GM18870 (cell line): ENCODE measurements at regions not wholly inside any gene's neighbourhood (a gene's known extent, or its start where the extent isn't known, plus 50 kb on each side); places are given as distances from the start of the nearest gene placed in this dataset.
A peak's percentile ranks its signal among the peaks of the same experiment; 100 is the strongest.
"Not testable (repeated sequence)": the region's sequence is repeated elsewhere in the genome, so short reads cannot be mapped to it uniquely, and the experiment has no call there.

Experiments
- ATAC-seq: cut with Tn5 transposase; IDR thresholded peaks from one replicate; pipeline ENCODE4 v1.9.1; 2021; ENCODE audit warnings: moderate library complexity; ENCODE audit not compliant: unreplicated experiment

DNA sequence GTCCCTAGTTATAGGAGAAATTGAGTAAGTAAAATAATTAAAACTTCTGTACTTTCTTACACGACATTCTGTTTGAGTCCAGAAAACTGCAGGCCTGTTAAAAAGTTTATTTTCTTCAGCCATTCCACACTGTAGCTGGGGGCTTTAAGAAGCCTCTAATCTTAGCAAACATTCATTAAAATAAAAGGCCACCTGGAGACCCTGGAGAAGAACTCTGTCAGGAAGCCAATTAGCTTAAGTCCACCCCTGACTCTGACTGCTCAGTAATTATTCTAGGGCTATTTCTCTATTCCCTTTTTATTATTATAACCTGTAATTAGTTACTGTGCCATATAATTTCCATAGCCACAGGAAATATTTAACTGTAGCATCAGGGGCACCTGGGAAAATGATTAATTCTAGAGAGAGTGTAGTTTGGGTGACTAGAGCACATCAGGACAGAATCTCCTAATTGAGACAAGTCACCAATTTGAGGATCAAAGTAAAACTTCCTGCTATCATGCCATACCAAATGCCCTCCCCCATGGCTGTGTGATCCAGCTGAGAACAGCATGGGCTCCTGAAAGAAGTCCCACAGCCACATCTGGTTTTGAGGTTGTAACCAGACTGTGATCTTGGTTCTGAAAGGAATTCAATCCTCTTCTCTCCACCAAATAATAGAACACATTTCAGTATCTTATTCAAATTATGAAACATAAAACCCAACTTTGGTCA, 1302.3 kb downstream of the XPNPEP1 start:
- ATAC-seq: no peak

DNA sequence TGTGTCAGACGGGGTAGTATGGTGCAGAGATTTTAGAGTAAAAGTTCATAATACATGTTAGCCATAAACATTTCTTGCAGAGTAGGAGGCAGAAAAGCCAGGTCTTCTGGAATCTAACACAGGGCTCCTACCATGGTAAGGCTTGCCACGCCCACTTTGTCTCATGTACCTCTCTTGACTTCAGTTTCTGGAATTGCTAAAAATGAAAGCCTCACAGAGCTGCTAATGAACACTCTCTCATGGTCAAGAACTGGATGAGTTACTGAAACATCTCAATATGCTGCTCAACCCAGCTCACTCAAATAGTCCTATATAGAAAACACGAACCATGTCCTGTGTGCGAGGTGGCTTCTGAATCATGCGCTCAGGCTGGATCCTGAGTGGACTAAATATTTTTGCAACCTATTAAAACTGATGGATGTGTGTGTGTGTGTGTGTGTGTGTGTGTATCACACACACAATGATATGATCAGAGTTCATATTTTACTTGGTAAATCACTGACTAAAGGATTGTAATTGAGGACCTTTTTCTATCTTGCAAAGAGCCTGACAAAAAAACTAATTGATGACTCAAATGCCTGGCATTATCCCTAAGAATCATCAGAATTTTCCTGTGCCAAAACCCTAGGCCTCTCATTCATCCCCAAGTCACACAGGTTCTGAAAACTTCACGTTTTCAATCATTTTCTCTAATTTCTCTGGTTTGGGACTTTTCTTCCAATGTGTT, 1306.6 kb downstream of the XPNPEP1 start:
- ATAC-seq: peak; percentile 58

DNA sequence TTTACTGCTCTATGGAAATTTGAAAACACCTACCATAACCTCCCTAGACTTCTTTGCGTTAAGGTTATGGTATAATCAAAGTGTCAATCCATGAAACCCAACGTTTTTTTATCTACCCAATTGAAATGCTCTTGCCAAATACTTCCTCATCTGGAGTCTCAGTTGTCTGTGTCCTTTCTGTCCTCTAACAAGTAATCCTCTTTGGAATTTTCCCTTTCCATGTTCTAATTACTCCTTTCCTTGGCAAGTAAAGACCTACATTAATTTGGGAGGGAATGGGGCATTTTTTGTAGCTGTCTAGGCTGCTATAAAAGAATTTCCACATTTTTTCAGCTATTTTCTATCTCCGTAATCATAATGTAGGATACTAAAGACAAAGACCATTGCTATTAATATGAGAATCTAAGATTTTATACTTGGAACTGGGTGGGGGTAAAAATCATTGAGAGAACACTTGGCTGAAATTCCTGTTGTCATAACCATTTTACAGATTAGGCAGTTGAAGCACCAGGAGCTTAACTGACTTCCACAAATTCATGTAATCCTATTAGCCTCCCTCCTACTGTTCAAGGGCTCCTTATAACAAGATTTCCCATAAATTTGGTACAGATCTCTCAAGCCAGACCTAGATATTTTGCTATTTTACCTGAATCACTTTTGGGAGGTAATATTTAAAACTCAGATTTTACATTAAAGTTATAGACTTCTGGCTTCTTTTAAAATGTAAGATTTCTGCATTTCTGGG, 1307.6 kb downstream of the XPNPEP1 start:
- ATAC-seq: no peak

DNA sequence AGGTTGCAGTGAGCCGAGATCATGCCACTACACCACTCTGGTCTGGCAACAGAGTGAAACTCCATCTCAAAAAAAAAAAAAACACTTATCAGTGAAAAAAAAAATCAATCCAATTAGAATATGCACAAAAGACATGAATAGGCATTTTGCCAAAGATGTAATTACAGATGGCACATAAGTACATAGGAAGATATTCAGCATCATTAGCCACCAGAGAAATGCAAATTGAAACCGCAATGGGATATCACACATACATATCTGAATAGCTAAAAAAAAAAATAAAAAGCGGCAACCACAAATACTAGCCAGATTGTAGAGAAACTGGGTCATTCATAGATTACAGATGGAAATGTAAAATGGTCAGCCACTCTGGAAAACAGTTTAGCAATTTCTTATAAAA, 1310.8 kb downstream of the XPNPEP1 start:
- no peak for ATAC-seq

DNA sequence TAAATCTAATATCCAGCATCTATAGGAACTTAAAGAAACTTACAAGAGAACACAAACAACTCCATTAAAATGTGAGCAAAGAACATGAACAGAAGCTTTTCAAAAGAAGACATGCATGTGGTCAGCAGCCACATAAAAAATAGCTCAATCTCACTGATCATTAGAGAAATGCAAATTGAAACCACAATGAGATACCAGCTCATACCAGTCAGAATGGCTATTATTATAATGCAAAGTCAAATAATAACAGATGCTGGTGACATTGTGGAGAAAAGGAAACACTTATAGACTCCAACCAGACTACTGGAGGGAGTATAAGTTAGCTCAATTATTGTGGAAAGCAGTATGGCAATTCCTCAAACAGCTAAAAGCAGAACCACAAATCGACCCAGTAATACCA, 1314.5 kb downstream of the XPNPEP1 start:
- ATAC-seq: no peak

DNA sequence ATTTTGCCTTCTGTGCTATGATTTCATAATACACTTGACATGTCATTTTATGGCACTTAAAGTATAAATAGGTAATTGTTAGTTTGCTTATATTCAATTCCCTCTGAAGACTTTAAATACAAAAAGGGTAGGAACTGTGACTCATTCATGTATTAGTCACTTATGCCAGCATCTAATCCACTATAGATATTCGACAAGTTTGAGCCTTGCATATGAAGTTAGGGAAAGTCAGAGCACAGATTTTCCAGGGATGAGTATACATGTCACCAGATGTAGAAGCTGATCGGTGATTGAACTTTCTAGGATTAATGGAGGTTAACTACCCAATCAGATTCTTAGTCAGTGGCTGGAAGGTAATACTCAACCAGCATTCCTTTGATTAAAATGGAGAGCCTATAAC, 1321.5 kb downstream of the XPNPEP1 start:
- ATAC-seq: no peak

DNA sequence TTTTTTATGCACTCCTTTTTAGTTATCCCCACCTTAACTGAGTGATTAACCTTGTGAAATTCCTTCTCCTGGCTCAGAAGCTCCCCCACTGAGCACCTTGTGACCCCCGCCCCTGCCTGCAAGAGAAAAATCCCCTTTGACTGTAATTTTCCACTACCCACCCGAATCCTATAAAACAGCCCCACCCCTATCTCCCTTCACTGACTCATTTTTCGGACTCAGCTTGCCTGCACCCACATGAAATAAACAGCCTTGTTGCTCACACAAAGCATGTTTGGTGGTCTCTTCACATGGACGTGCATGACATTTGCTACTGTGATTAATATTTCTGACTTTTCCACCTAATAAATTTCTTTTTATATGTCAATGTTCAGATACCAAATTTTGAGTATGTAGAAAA, 1322.8 kb downstream of the XPNPEP1 start:
- not testable (repeated sequence) for ATAC-seq

DNA sequence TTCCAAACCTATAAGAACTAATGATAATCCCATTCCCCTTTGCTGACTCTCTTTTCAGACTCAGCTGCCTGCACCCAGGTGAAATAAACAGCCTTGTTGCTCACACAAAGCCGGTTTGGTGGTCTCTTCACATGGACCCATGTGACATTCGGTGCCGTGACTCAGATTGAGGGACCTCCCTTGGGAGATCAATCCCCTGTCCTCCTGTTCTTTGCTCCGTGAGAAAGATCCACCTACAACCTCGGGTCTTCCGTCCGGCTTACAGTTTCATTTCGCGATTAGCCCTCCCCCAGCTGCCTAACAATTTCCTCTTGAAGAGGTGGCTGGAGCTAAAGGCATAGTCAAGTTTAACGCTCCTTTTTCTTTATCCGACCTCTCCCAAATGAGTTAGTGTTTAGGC, 1324.0 kb downstream of the XPNPEP1 start:
- not testable (repeated sequence) for ATAC-seq

DNA sequence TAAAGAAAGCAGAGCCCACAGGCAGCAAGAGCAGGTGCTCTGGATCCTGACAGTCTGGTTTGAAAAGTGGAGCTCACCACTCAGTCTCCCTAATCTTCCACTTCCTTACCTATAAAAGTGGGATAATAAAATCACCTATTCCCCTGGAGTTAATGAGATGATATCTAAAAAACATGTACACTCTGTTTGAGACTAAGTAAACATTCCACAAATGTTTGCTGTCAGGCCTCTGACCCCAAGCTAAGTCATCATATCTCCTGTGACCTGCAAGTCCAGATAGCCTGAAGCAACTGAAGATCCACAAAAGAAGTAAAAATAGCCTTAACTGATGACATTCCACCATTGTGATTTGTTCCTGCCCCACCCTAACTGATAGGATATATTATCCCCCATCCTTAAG, 1324.5 kb downstream of the XPNPEP1 start:
- ATAC-seq: no peak

DNA sequence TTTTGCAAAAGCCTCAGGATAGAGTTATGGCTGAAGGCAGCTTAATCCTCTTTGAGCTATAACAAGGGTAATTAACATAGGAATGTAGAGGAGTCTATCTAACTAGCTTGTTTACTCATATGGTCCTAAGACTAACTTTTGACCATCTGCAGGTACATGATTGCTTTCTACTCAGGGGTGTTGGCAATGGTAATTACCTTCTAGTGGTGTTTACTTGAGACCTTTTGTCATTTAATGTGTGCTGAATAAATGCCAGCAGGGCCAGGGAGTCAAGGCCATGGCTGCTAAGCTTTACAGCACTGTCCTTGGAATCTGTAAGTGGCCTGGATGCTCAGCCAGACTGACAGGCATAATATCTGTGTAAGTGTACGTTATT, 1325.0 kb downstream of the XPNPEP1 start:
- ATAC-seq: no peak

DNA sequence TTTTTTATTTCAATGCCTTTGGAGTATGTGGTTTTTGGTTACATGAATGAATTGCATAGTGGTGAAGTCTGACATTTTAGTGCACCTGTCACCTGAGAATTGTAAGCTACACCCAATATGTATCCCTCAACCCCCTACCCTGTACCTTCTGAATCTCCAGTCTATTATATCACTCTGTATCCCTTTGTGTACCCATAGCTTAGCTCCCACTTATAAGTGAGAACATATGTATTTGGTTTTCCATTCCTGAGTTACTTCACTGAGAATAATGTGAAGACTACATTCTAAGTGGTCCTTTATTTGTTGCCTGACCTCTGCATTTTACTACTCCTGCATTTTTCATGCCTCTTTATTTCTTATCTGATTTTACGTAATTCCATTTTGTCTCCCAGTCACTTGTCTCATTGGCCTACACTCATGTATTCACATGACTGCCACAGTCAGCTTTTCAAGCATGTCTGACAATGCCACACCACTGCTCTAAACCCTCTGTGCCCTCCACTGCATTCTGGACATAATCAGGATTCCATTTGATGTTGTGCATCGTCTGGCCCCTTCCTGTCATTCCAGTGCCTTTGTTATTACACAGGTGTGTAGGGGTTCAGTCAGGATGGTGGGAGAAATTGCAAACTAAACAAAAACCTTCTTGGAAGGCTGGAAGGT, 1325.5 kb downstream of the XPNPEP1 start:
- no peak for ATAC-seq

DNA sequence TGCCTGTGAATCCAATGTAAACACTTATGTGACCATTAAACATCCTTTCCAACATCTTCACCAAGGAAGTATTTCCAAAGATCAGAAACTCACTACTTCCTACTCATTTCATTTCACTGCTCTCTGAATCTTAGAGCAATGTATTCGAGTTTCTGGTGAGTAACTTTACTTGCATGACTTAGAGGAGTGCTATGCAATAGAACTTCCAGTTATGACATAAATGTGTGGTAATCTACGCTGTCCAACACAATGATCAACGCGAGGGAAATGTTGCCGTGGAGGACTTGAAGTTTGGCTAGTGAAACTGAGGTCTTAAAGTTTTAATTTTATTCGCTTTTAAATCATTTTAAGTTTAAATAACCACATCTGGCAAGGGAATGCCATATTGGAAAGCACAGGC, 1326.3 kb downstream of the XPNPEP1 start:
- no peak for ATAC-seq

DNA sequence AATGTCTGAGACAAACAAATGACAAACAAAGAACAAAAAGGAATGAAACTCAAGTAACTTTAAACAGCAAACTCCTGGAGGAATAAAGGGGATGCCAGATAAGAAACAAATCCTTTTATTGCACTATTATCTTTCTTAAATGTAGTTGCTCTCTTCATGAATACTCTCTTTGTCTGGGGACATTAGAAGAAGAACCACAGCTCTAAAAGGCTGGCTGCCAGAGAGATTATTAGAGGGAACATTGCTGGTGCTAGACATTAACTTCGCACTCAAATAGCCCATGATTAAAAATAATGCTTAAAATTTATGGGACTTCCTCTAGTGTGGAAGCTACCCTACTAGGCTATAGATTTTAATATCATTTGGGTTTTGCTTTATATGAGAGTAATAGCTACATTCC, 1330.4 kb downstream of the XPNPEP1 start:
- no peak for ATAC-seq

DNA sequence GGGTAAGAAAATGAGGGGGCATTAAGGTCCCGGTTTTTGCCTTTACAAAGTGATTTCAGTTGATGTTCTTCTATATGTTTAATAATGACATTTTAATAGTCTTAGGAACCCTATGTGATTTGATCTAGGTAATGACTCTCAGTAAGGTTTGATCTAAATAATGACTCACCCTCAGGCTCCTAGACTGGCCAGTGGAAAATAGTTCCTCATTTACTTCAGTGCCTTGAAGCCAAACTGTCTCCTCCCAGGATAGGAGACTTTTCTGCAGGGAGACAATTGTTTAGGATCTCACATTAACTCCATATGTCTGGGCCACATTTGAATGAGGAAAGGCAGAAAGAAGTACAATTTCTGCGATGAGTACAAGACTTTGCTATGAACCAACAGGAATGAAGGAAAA, 1331.9 kb downstream of the XPNPEP1 start:
- ATAC-seq: no peak

DNA sequence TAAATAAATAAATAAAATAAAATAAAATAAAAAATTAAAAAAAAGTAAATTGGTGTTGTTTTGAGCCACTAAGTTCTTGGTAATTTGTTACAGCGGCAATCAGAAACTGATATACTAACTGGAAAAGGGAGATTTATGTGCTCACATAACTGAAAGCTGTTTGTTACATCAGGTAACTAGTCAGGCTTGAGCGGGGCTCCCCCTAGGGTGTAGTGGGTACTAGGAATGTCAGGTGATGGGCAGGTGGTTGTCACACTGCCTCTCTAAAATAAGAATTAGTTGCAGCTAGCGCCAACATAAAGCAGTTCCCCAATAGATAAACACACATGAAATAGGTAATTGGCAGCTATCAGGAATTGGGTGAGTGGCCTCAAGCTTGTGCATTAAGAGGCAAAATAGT, 1336.9 kb downstream of the XPNPEP1 start:
- no peak for ATAC-seq

DNA sequence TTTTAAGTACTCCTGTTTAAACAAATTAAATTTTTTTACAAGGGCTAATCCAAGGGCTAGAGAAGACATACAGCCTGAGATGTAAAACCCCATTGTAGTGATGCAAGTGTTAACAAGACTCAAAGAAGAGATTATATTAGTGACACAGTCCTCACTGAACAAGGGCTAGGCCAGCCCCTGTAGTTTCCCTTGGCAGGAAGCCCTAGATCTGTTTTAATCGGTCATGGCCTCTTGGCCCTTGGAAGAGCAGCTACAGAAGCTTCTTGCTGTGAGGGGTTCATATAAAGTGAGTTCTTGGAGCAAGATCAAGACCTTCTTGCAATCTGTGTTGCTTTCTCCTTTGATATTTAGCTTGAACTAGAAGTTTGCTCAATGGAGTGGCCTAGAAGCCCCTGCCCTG, 1339.4 kb downstream of the XPNPEP1 start:
- ATAC-seq: no peak

DNA sequence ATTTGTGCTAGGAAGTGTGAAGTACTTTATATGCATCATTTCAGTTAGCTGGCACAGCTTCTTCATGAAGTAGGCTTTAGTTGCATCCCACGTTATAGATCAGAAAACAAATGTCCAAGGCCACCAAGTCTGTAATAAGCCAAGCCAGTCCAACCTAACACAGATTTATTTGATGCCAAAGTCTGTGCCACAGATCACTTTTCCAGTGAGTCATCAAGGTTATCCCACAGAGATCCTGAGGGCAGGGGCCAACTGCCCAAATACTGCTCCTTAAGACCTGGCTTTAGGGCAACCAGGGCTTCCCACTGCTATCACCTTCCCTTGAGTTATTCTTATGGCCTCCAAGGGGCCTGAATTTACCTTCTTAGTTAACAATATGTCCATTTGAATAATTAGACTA, 1340.4 kb downstream of the XPNPEP1 start:
- ATAC-seq: no peak

DNA sequence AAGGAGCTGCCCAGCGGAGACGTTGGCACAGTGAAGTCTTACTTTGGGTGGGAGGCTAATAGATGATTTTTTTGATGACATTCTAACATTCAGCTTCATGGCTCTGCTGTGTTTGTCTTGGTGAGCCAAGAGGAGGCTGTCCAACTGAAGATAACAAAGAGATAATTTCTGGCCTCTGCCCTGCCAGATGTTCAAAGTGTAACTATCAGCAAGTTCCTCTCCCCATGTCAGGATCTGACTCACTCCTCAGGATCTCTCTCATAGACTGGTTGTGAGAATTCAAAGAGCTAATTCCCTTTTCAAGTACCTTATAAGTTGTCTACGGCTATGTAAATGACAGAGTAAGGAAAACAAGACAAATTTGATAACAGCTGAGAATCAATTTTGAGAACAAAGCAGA, 1340.9 kb downstream of the XPNPEP1 start:
- no peak for ATAC-seq

DNA sequence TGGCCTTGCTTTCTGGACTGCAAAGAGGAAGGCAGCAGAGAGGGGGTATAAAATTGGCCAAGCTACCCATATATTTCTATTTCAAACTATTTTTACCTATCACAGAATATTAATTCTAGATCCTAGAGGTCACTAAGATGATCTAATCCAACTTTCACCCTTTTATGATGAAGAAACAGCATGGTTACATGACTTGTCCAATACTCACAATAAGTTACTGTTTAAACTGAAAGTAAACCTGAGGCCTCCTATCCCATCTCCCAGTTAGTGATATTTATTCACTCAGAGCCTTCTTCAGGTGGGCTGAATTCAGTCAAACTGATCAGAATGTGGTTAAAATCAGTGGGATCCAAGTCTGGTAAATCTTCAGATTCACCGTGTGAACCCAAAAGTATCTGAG, 1345.1 kb downstream of the XPNPEP1 start:
- ATAC-seq: no peak

DNA sequence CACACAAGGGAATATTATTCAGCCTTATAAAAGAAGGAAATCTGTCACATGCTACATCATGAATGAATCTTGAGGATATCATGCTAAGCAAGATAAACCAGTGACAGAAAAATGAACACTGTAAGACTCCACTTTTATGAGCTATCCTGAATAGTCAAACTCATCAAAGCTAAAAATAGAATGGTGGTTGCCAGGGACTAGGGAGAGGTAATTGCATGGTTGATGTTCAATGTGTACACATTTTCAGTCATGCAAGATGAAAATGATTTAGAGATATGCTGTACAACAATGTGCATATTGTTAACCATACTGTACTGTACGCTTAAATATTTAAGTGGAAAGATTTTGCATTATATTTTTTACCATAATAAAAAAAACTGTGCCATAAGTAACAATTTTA, 1349.1 kb downstream of the XPNPEP1 start:
- ATAC-seq: no peak

DNA sequence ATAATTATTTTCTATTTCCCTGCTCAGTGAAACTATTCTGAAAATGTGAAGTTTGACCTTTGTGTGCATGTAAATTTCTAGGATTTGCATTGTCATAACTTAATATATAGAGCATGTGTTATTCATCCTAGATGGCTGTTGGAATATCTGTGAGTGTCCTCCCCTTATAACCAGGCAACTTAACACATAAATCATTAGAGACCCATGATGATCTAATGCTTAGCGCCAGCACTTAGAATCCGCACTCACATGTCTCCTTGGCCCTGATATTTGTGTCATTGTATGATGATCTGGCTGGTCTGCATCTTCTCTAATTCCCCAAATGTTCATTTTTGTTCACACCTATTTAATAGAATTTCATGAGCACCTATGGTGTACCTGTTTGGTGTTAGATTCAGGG, 1354.5 kb downstream of the XPNPEP1 start:
- ATAC-seq: no peak
